ENCODE measurements at regions not wholly inside any gene's neighbourhood (a gene's known extent, or its start where the extent isn't known, plus 50 kb on each side); places are given as distances from the start of the nearest gene placed in this dataset.

- H3K36me3 ChIP-seq (ENCODE audit: insufficient read depth, low read length) = no peaks in the 10 kb centered on the region
- H3K79me2 ChIP-seq (ENCODE audit: control insufficient read depth, insufficient read depth, low read length, unreplicated experiment) = no peaks in the 10 kb centered on the region
- no peak overlapping the region for H3K27ac ChIP-seq (ENCODE audit: low read depth, low read length)
- H3K4me1 ChIP-seq (ENCODE audit: control insufficient read depth, insufficient read depth, low read length, unreplicated experiment) = no peaks in the 10 kb centered on the region
- H3K4me3 ChIP-seq (ENCODE audit: low read depth, low read length) = no peak overlapping the region
- H2AFZ ChIP-seq (ENCODE audit: low read length, unreplicated experiment) = no peak overlapping the region
- H3K27me3 ChIP-seq (ENCODE audit: insufficient read depth, low read length) = 0 out of 2 replicates have a peak, but pooled peaks cover 4% of the 10 kb centered on the region
Observed at GRCh38 chr1:29698033-29698432, 461.7 kb downstream of the PTPRU start.

GRCh38 chr1:29697391-29697780, 461.1 kb downstream of the PTPRU start:
- Histone ChIP-seq H3K36me3 (ENCODE audit: insufficient read depth, low read length) (no peaks in the 10 kb centered on the region), H3K27me3 (ENCODE audit: insufficient read depth, low read length) (0 out of 2 replicates have a peak, but pooled peaks cover 4% of the 10 kb centered on the region), H3K79me2 (ENCODE audit: control insufficient read depth, insufficient read depth, low read length, unreplicated experiment) (no peaks in the 10 kb centered on the region), H3K27ac (ENCODE audit: low read depth, low read length) (no peak overlapping the region), H3K4me3 (ENCODE audit: low read depth, low read length) (no peak overlapping the region), H3K4me1 (ENCODE audit: control insufficient read depth, insufficient read depth, low read length, unreplicated experiment) (no peaks in the 10 kb centered on the region), H2AFZ (ENCODE audit: low read length, unreplicated experiment) (no peak overlapping the region)

- Histone ChIP-seq H3K36me3 (ENCODE audit: insufficient read depth, low read length) (no peaks in the 10 kb centered on the region), H3K27me3 (ENCODE audit: insufficient read depth, low read length) (0 out of 2 replicates have a peak, but pooled peaks cover 4% of the 10 kb centered on the region), H3K27ac (ENCODE audit: low read depth, low read length) (no peak overlapping the region), H3K79me2 (ENCODE audit: control insufficient read depth, insufficient read depth, low read length, unreplicated experiment) (no peaks in the 10 kb centered on the region), H2AFZ (ENCODE audit: low read length, unreplicated experiment) (no peak overlapping the region), H3K4me1 (ENCODE audit: control insufficient read depth, insufficient read depth, low read length, unreplicated experiment) (no peaks in the 10 kb centered on the region), H3K4me3 (ENCODE audit: low read depth, low read length) (no peak overlapping the region)
Observed at GRCh38 chr1:29696656-29697390, 460.5 kb downstream of the PTPRU start.

GRCh38 chr1:29695803-29696202, 459.5 kb downstream of the PTPRU start:
- H3K79me2 ChIP-seq (ENCODE audit: control insufficient read depth, insufficient read depth, low read length, unreplicated experiment) = no peaks in the 10 kb centered on the region
- H3K4me3 ChIP-seq (ENCODE audit: low read depth, low read length) = no peak overlapping the region
- no peaks in the 10 kb centered on the region for H3K4me1 ChIP-seq (ENCODE audit: control insufficient read depth, insufficient read depth, low read length, unreplicated experiment)
- 0 out of 2 replicates have a peak, but pooled peaks cover 4% of the 10 kb centered on the region for H3K27me3 ChIP-seq (ENCODE audit: insufficient read depth, low read length)
- no peak overlapping the region for H2AFZ ChIP-seq (ENCODE audit: low read length, unreplicated experiment)
- no peaks in the 10 kb centered on the region for H3K36me3 ChIP-seq (ENCODE audit: insufficient read depth, low read length)
- no peak overlapping the region for H3K27ac ChIP-seq (ENCODE audit: low read depth, low read length)

GRCh38 chr1:29695036-29695435, 458.7 kb downstream of the PTPRU start:
- no peaks in the 10 kb centered on the region for H3K36me3 ChIP-seq (ENCODE audit: insufficient read depth, low read length)
- H3K27me3 ChIP-seq (ENCODE audit: insufficient read depth, low read length) = no peaks in the 10 kb centered on the region
- H3K4me1 ChIP-seq (ENCODE audit: control insufficient read depth, insufficient read depth, low read length, unreplicated experiment) = no peaks in the 10 kb centered on the region
- H3K79me2 ChIP-seq (ENCODE audit: control insufficient read depth, insufficient read depth, low read length, unreplicated experiment) = no peaks in the 10 kb centered on the region
- no peak overlapping the region for H3K27ac ChIP-seq (ENCODE audit: low read depth, low read length)
- no peak overlapping the region for H2AFZ ChIP-seq (ENCODE audit: low read length, unreplicated experiment)
- H3K4me3 ChIP-seq (ENCODE audit: low read depth, low read length) = no peak overlapping the region

- no peaks in the 10 kb centered on the region for H3K79me2 ChIP-seq (ENCODE audit: control insufficient read depth, insufficient read depth, low read length, unreplicated experiment)
- no peak overlapping the region for H3K4me3 ChIP-seq (ENCODE audit: low read depth, low read length)
- no peaks in the 10 kb centered on the region for H3K27me3 ChIP-seq (ENCODE audit: insufficient read depth, low read length)
- no peak overlapping the region for H3K27ac ChIP-seq (ENCODE audit: low read depth, low read length)
- no peaks in the 10 kb centered on the region for H3K36me3 ChIP-seq (ENCODE audit: insufficient read depth, low read length)
- H2AFZ ChIP-seq (ENCODE audit: low read length, unreplicated experiment) = no peak overlapping the region
- peaks cover 15% of the 10 kb centered on the region for H3K4me1 ChIP-seq (ENCODE audit: control insufficient read depth, insufficient read depth, low read length, unreplicated experiment)
Observed at GRCh38 chr1:29691499-29691898, 455.2 kb downstream of the PTPRU start.

- Histone ChIP-seq H3K27ac (ENCODE audit: low read depth, low read length) (no peak overlapping the region), H2AFZ (ENCODE audit: low read length, unreplicated experiment) (no peak overlapping the region), H3K4me1 (ENCODE audit: control insufficient read depth, insufficient read depth, low read length, unreplicated experiment) (peaks cover 15% of the 10 kb centered on the region), H3K79me2 (ENCODE audit: control insufficient read depth, insufficient read depth, low read length, unreplicated experiment) (no peaks in the 10 kb centered on the region), H3K36me3 (ENCODE audit: insufficient read depth, low read length) (no peaks in the 10 kb centered on the region), H3K4me3 (ENCODE audit: low read depth, low read length) (no peak overlapping the region), H3K27me3 (ENCODE audit: insufficient read depth, low read length) (no peaks in the 10 kb centered on the region)
Observed at GRCh38 chr1:29690156-29690555, 453.8 kb downstream of the PTPRU start.

- Histone ChIP-seq H3K4me1 (ENCODE audit: control insufficient read depth, insufficient read depth, low read length, unreplicated experiment) (peaks cover 15% of the 10 kb centered on the region), H2AFZ (ENCODE audit: low read length, unreplicated experiment) (no peak overlapping the region), H3K79me2 (ENCODE audit: control insufficient read depth, insufficient read depth, low read length, unreplicated experiment) (no peaks in the 10 kb centered on the region), H3K4me3 (ENCODE audit: low read depth, low read length) (no peak overlapping the region), H3K36me3 (ENCODE audit: insufficient read depth, low read length) (no peaks in the 10 kb centered on the region), H3K27me3 (ENCODE audit: insufficient read depth, low read length) (no peaks in the 10 kb centered on the region), H3K27ac (ENCODE audit: low read depth, low read length) (no peak overlapping the region)
Observed at GRCh38 chr1:29689372-29690030, 453.2 kb downstream of the PTPRU start.

GRCh38 chr1:29688471-29689365, 452.4 kb downstream of the PTPRU start:
- Histone ChIP-seq H3K27me3 (ENCODE audit: insufficient read depth, low read length) (no peaks in the 10 kb centered on the region), H3K4me3 (ENCODE audit: low read depth, low read length) (peak overlapping the region; percentile 58), H3K27ac (ENCODE audit: low read depth, low read length) (peak overlapping the region; percentile 70), H3K36me3 (ENCODE audit: insufficient read depth, low read length) (no peaks in the 10 kb centered on the region), H2AFZ (ENCODE audit: low read length, unreplicated experiment) (peak overlapping the region; percentile 84), H3K79me2 (ENCODE audit: control insufficient read depth, insufficient read depth, low read length, unreplicated experiment) (no peaks in the 10 kb centered on the region), H3K4me1 (ENCODE audit: control insufficient read depth, insufficient read depth, low read length, unreplicated experiment) (peaks cover 15% of the 10 kb centered on the region)

GRCh38 chr1:29687601-29688244, 451.4 kb downstream of the PTPRU start:
- no peaks in the 10 kb centered on the region for H3K27me3 ChIP-seq (ENCODE audit: insufficient read depth, low read length)
- no peaks in the 10 kb centered on the region for H3K36me3 ChIP-seq (ENCODE audit: insufficient read depth, low read length)
- no peak overlapping the region; the same call in 1 of the 2 replicates for H3K4me3 ChIP-seq (ENCODE audit: low read depth, low read length)
- H3K4me1 ChIP-seq (ENCODE audit: control insufficient read depth, insufficient read depth, low read length, unreplicated experiment) = peaks cover 15% of the 10 kb centered on the region
- H2AFZ ChIP-seq (ENCODE audit: low read length, unreplicated experiment) = peak overlapping the region; percentile 84
- no peaks in the 10 kb centered on the region for H3K79me2 ChIP-seq (ENCODE audit: control insufficient read depth, insufficient read depth, low read length, unreplicated experiment)
- H3K27ac ChIP-seq (ENCODE audit: low read depth, low read length) = peak overlapping the region; percentile 70

All from ACC112 (cell line).